ENCODE measurements at regions not wholly inside any gene's neighbourhood (a gene's known extent, or its start where the extent isn't known, plus 50 kb on each side); places are given as distances from the start of the nearest gene placed in this dataset.

DNA sequence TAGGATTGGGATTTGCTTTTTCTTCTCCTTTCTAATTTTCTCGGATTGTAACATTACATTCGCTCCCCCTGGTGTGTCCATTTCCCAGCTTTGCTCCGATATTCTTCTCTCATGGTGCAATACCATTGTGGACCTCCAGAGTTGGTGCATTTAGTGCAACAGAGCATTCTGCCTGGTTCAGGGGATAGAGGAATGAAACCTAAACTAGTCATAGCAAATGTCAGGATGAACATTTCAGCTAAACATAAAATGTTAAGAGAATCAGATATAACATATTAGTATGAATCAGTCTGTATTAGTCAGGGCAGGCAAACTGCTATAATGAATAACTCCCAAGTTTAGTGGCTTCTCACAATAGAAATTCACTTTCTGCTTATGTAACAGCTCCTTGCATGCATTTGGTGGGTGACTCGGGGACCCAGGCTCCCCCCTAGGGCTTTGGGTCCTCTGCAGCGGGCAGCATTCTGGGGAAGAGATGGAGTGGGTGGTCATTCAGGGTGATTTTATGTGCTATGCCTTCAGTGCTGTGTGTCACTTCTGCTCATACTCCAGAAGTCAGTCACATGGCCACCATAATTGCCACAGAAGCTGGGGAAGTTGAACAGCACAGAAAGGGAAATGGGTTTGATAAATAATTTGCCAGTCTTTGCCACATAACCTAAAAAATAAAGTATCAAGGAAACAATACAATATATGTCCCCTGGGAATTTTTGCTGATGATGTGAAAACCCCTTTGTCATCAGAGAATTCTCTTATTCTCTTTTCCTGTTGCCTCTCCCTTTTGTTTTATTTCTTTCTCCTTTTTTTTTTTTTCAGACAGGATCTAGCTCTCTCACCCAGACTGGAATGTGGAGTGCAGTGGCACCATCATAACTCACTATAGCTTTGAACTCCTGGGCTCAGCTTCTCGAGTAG, 111.0 kb downstream of the HSPH1 start:
- no peak for DNase-seq
- no peaks in the 10 kb centered on the region for H3K36me3 ChIP-seq (replicated peaks in 1 of 2; ENCODE audit: insufficient read depth in 1 of 2, low read depth in 2 of 2)
- H3K27ac ChIP-seq = no peak overlapping the region
- intact Hi-C loops (cut with DNase I) = no loop called here
- 53 to 59% methylated on average over 6 of the region's 6 CpGs for WGBS, 2 donors
- no peak for ATAC-seq
- no peaks in the 10 kb centered on the region for H3K27me3 ChIP-seq
- no peak overlapping the region for H3K4me3 ChIP-seq
- no peaks in the 10 kb centered on the region for H3K9me3 ChIP-seq
- no peaks in the 10 kb centered on the region for H3K4me1 ChIP-seq
- no peak for TF ChIP-seq POLR2A (IDR thresholded peaks at IDR 0.05)
- no peak for TF ChIP-seq CTCF (IDR thresholded peaks at IDR 0.05)

GRCh38 chr13:31049833-31050232, 111.9 kb downstream of the HSPH1 start:
- 58 to 65% methylated on average over 6 of the region's 6 CpGs for WGBS, 2 donors
- DNase-seq (no peak), ATAC-seq (no peak)
- intact Hi-C loops (cut with DNase I) = loop anchor here (10.0 kb wide), 1 partner anchor 915 kb away; no protein-coding TSS in a partner anchor
- no peak overlapping the region for H3K4me3 ChIP-seq
- TF ChIP-seq CTCF (IDR thresholded peaks at IDR 0.05) (no peak), POLR2A (IDR thresholded peaks at IDR 0.05) (no peak)
- no peaks in the 10 kb centered on the region for H3K27me3 ChIP-seq
- H3K4me1 ChIP-seq = no peaks in the 10 kb centered on the region
- no peaks in the 10 kb centered on the region for H3K36me3 ChIP-seq (replicated peaks in 1 of 2; ENCODE audit: insufficient read depth in 1 of 2, low read depth in 2 of 2)
- H3K9me3 ChIP-seq = no peaks in the 10 kb centered on the region
- H3K27ac ChIP-seq = no peak overlapping the region

GRCh38 chr13:31049083-31049482, 112.6 kb downstream of the HSPH1 start:
- Histone ChIP-seq H3K27ac (no peak overlapping the region), H3K9me3 (no peaks in the 10 kb centered on the region), H3K4me1 (peaks cover 6% of the 10 kb centered on the region), H3K36me3 (replicated peaks in 1 of 2; ENCODE audit: insufficient read depth in 1 of 2, low read depth in 2 of 2) (no peaks in the 10 kb centered on the region), H3K27me3 (no peaks in the 10 kb centered on the region), H3K4me3 (no peak overlapping the region)
- ATAC-seq (no peak), DNase-seq (no peak)
- intact Hi-C loops (cut with DNase I) = loop anchor here (10.0 kb wide), 1 partner anchor 914 kb away; no protein-coding TSS in a partner anchor
- TF ChIP-seq CTCF (IDR thresholded peaks at IDR 0.05) (no peak), POLR2A (IDR thresholded peaks at IDR 0.05) (no peak)
- 66 to 71% methylated on average over 4 of the region's 4 CpGs for WGBS, 2 donors

DNA sequence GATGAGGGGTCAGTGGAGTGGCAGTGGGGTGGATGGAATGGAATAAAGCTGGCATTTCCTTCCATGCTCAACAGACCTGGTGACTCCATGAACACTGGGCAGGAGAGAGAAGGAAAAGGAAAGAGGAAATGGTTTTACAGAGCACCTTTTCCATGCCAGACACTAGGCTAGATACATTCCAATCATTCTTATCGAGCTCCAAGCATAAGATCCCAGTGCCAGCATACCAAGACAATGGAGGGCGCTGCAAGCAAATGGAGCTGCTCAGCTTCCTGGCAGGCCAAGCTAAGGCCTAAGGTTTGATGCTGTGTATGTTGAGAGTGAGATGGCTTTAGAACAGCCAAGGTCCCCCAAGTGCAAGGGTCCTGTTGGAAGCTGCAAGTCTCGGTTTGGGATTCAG, 113.2 kb downstream of the HSPH1 start:
- WGBS, 2 donors = 60 to 64% methylated on average over 3 of the region's 3 CpGs

More for the DNA sequence above, 113.2 kb downstream of the HSPH1 start:
- no peaks in the 10 kb centered on the region for H3K36me3 ChIP-seq (replicated peaks in 1 of 2; ENCODE audit: insufficient read depth in 1 of 2, low read depth in 2 of 2)
- H3K4me3 ChIP-seq = no peak overlapping the region
- H3K27me3 ChIP-seq = no peaks in the 10 kb centered on the region
- peaks cover 8% of the 10 kb centered on the region for H3K4me1 ChIP-seq
- TF ChIP-seq POLR2A (IDR thresholded peaks at IDR 0.05) = no peak
- TF ChIP-seq CTCF (IDR thresholded peaks at IDR 0.05) = no peak
- DNase-seq = no peak
- ATAC-seq = no peak
- intact Hi-C loops (cut with DNase I) = loop anchor here (10.0 kb wide), 1 partner anchor 914 kb away; no protein-coding TSS in a partner anchor
- H3K27ac ChIP-seq = no peak overlapping the region
- H3K9me3 ChIP-seq = no peaks in the 10 kb centered on the region
